Spleen (tissue), 11 donors: ENCODE measurements at regions not wholly inside any gene's neighbourhood (a gene's known extent, or its start where the extent isn't known, plus 50 kb on each side); places are given as distances from the start of the nearest gene placed in this dataset.

ENCODE experiments used
- DNase-seq: peaks from one replicate; pipeline ENCODE4 v3.0.0-alpha.2; 2020
- H3K27ac ChIP-seq, 8 donors: fragments of 200-600 bp; sonication (generic) in 7 of 8; 1 replicate in 4 of 8; 2 replicates in 4 of 8; pipeline versions ENCODE4 v1.5.0 to v1.8.0; 2016 to 2021; ENCODE audit warnings: inconsistent platforms in 4 of 8, mild to moderate bottlenecking in 4 of 8, moderate library complexity in 1 of 8
- H3K27me3 ChIP-seq, 7 donors: fragments of 200-600 bp; sonication (generic) in 6 of 7; replicated peaks in 1 of 7; 1 replicate in 4 of 7; 2 replicates in 3 of 7; pipeline versions ENCODE4 v1.5.0 to v1.8.0; 2016 to 2021; ENCODE audit warnings: inconsistent platforms in 3 of 7, mild to moderate bottlenecking in 1 of 7
- H3K36me3 ChIP-seq, 6 donors: fragments of 200-600 bp; sonication (generic) in 5 of 6; 1 replicate in 4 of 6; 2 replicates in 2 of 6; pipeline versions ENCODE4 v1.5.0 to v1.8.0; 2016 to 2021; ENCODE audit warnings: inconsistent platforms in 2 of 6
- H3K4me1 ChIP-seq, 6 donors: fragments of 200-600 bp; sonication (generic) in 5 of 6; 1 replicate in 3 of 6; 2 replicates in 3 of 6; pipeline versions ENCODE4 v1.5.0 to v1.8.0; 2016 to 2021; ENCODE audit warnings: inconsistent platforms in 3 of 6
- H3K4me3 ChIP-seq, 8 donors: fragments of 200-600 bp; sonication (generic) in 7 of 8; 1 replicate in 4 of 8; 2 replicates in 4 of 8; pipeline versions ENCODE4 v1.5.0 to v1.8.0; 2016 to 2021; ENCODE audit warnings: inconsistent platforms in 4 of 8, mild to moderate bottlenecking in 4 of 8, moderate library complexity in 2 of 8
- H3K9me3 ChIP-seq, 8 donors: fragments of 200-600 bp; sonication (generic) in 7 of 8; 1 replicate in 4 of 8; 2 replicates in 4 of 8; pipeline versions ENCODE4 v1.5.0 to v1.8.0; 2016 to 2021; ENCODE audit warnings: inconsistent platforms in 4 of 8
- POLR2A ChIP-seq, 3 donors: fragments of 450-650 bp; IDR thresholded peaks; one replicate each; pipeline ENCODE4 v1.5.1; 2017; ENCODE audit warnings: antibody characterized with exemption in 3 of 3, mild to moderate bottlenecking in 1 of 3
- POLR2AphosphoS5 ChIP-seq, 3 donors: sonication (generic); formaldehyde crosslinking; IDR thresholded peaks; one replicate each; pipeline ENCODE4 v1.5.1; 2017; ENCODE audit warnings: antibody characterized with exemption in 3 of 3
- WGBS, 5 donors: extraction: QIAGEN DNeasy Blood & Tissue Kit in 3 of 5; methylation state at CpG; one replicate each; pipeline versions ENCODE4 v1.1.5 to v1.1.7; 2013 to 2018; 5-methylcytosine and 5-hydroxymethylcytosine counted together
- intact Hi-C: fragments of 100-400 bp; cut with DNase I; formaldehyde crosslinking; loops from one replicate; pipeline ENCODE4 v1.15.0; 2023; ENCODE audit warnings: low total_unique reads
- TF ChIP-seq, protein P1 (sequence below), 11 experiments: fragments of 200-600 bp in 7 of 11; fragments of 450-650 bp in 4 of 11; sonication (generic) in 4 of 11; IDR thresholded peaks in 8 of 11; conservative IDR thresholded peaks in 3 of 11; 1 replicate in 7 of 11; 2 replicates in 4 of 11; pipeline versions ENCODE4 v1.4.0 to v1.8.0; 2016 to 2021; ENCODE audit warnings: antibody characterized with exemption in 11 of 11, inconsistent platforms in 4 of 11, mild to moderate bottlenecking in 1 of 11
- donor health status: healthy with polysubstance abuse.
- donor health status: DM: no; HTN: no; CAD: no; lungs with moderate emphysema.
- donor health status: DM: no; HTN: no; CAD: no.
- donor health status: Bipolar disorder and iron deficiency.
- donor health status: healthy.
- donor health status: DM: no; HTN: no; CAD: no.
- donor health status: DM: yes; HTN: yes; CAD: no.

DNA sequence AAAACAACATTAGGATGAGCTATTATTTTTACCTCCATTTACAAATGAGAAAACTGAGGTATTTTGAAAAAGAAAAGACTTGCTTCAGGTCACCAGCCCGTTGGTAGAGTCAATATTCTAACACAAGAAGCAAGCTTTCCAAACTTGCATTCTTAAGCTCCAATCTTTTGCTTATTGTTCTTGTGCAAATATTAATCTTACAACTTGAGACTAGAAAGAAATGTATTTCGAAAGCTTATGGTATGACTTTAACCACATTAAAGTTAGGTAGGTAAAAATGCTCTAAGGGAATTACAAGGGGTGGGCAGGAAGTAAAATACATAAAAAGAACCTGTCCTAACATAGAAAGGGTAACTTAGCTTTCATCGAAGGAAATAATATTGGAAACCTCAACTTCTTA, 453.9 kb downstream of the SLITRK5 start:
- Histone ChIP-seq H3K36me3 (no peaks in the 10 kb centered on the region), H3K9me3 (peaks cover 0 to 15% (median 0%) of the 10 kb centered on the region in 8 donors), H3K27ac (no peak overlapping the region), H3K27me3 (no peaks in the 10 kb centered on the region), H3K4me3 (no peak overlapping the region), H3K4me1 (no peaks in the 10 kb centered on the region)
- intact Hi-C loops: no loop called here
- TF ChIP-seq POLR2A (IDR thresholded peaks at IDR 0.05) (no peak), POLR2AphosphoS5 (IDR thresholded peaks at IDR 0.05) (no peak)
- TF ChIP-seq, protein P1, sequence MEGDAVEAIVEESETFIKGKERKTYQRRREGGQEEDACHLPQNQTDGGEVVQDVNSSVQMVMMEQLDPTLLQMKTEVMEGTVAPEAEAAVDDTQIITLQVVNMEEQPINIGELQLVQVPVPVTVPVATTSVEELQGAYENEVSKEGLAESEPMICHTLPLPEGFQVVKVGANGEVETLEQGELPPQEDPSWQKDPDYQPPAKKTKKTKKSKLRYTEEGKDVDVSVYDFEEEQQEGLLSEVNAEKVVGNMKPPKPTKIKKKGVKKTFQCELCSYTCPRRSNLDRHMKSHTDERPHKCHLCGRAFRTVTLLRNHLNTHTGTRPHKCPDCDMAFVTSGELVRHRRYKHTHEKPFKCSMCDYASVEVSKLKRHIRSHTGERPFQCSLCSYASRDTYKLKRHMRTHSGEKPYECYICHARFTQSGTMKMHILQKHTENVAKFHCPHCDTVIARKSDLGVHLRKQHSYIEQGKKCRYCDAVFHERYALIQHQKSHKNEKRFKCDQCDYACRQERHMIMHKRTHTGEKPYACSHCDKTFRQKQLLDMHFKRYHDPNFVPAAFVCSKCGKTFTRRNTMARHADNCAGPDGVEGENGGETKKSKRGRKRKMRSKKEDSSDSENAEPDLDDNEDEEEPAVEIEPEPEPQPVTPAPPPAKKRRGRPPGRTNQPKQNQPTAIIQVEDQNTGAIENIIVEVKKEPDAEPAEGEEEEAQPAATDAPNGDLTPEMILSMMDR (IDR thresholded peaks at IDR 0.05 in 8 of 11, conservative IDR thresholded peaks at IDR 0.05 in 3 of 11): no peak
- DNase-seq: no peak
- WGBS, 5 donors: 61 to 70% (median 62%) methylated on average over 3 of the region's 3 CpGs

- Histone ChIP-seq H3K27ac (no peak overlapping the region), H3K36me3 (no peaks in the 10 kb centered on the region), H3K4me3 (no peak overlapping the region), H3K9me3 (peaks cover 0 to 18% (median 9%) of the 10 kb centered on the region in 8 donors), H3K4me1 (no peaks in the 10 kb centered on the region), H3K27me3 (no peaks in the 10 kb centered on the region)
- 93 to 96% (median 94%) methylated on average over 23 to 27 of the region's 27 CpGs for WGBS, 5 donors
- no peak for DNase-seq
- no peak for TF ChIP-seq POLR2A (IDR thresholded peaks at IDR 0.05)
- intact Hi-C loops: no loop called here
Measured at GRCh38 chr13:88136098-88136790, 465.1 kb downstream of the SLITRK5 start.

GRCh38 chr13:88142653-88143052, 471.5 kb downstream of the SLITRK5 start:
- DNase-seq: no peak
- TF ChIP-seq POLR2AphosphoS5 (IDR thresholded peaks at IDR 0.05) (no peak), POLR2A (IDR thresholded peaks at IDR 0.05) (no peak)
- TF ChIP-seq, protein P1 (IDR thresholded peaks at IDR 0.05 in 8 of 11, conservative IDR thresholded peaks at IDR 0.05 in 3 of 11): no peak
- Histone ChIP-seq H3K4me3 (no peak overlapping the region), H3K36me3 (no peaks in the 10 kb centered on the region), H3K27me3 (no peaks in the 10 kb centered on the region), H3K27ac (no peak overlapping the region), H3K4me1 (no peaks in the 10 kb centered on the region), H3K9me3 (peaks cover 0 to 19% (median 2%) of the 10 kb centered on the region in 8 donors)
- 52 to 71% (median 56%) methylated on average over 3 of the region's 3 CpGs for WGBS, 5 donors
- intact Hi-C loops: no loop called here

- TF ChIP-seq POLR2A (IDR thresholded peaks at IDR 0.05): no peak
- TF ChIP-seq, protein P1 (IDR thresholded peaks at IDR 0.05 in 8 of 11, conservative IDR thresholded peaks at IDR 0.05 in 3 of 11): no peak
- no peak for TF ChIP-seq POLR2AphosphoS5 (IDR thresholded peaks at IDR 0.05)
- intact Hi-C loops: no loop called here
- peaks cover 0 to 19% (median 2%) of the 10 kb centered on the region in 8 donors for H3K9me3 ChIP-seq
- no peaks in the 10 kb centered on the region for H3K27me3 ChIP-seq
- WGBS, 5 donors: 88 to 96% (median 89%) methylated on average over 3 to 8 of the region's 8 CpGs
- H3K27ac ChIP-seq: no peak overlapping the region
- no peak overlapping the region for H3K4me3 ChIP-seq
- no peaks in the 10 kb centered on the region for H3K36me3 ChIP-seq
- H3K4me1 ChIP-seq: no peaks in the 10 kb centered on the region
- no peak for DNase-seq
Measured at GRCh38 chr13:88144580-88144979, 473.4 kb downstream of the SLITRK5 start.
